Choroid plexus epithelial cell (primary cell): ENCODE measurements at regions not wholly inside any gene's neighbourhood (a gene's known extent, or its start where the extent isn't known, plus 50 kb on each side); places are given as distances from the start of the nearest gene placed in this dataset.
A peak's percentile ranks its signal among the peaks of the same experiment; 100 is the strongest.
"Not testable (repeated sequence)": the region's sequence is repeated elsewhere in the genome, so short reads cannot be mapped to it uniquely, and the experiment has no call there.

ENCODE experiments used
- DNase-seq: peaks from one replicate; pipeline ENCODE4 v3.0.0-alpha.2; 2010; ENCODE audit warnings: low read depth
- H3K4me3 ChIP-seq: 2 replicates; pipeline ENCODE4 v1.5.1; 2011; ENCODE audit warnings: low read depth, mild to moderate bottlenecking, control low read depth, low read length, moderate library complexity
- CTCF ChIP-seq: conservative IDR thresholded peaks from 2 replicates; pipeline ENCODE4 v1.5.1; 2011; ENCODE audit warnings: low read depth, mild to moderate bottlenecking, control low read depth, inconsistent platforms, low read length, moderate library complexity

GRCh38 chr17:21495281-21495680, 119.1 kb downstream of the KCNJ12 start:
- DNase-seq: no peak
- no peak overlapping the region for H3K4me3 ChIP-seq
- TF ChIP-seq CTCF: no peak

DNA sequence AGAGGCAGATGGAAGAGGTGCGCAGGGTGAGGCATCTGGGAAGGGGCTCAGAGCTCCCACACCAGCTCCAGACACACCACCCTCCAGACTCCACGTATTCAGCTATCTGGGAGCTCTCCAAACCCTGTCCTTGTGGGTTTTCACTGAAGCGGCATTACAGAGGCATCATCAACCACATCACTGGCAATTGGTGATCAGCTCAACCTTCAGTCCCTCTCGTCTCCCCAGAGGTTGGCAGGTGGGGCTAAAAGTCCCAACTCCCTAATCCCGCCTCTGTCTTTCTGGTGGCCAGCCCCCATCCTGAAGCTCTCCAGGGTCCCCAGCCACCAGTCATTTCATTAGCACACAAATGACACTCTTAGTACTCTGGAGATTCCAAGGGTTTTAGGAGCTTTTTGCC, 123.9 kb downstream of the KCNJ12 start:
- H3K4me3 ChIP-seq: no peak overlapping the region
- TF ChIP-seq CTCF: no peak
- DNase-seq: no peak

- not testable (repeated sequence) for H3K4me3 ChIP-seq, DNase-seq
Observed at GRCh38 chr17:21501927-21502700, 126.0 kb downstream of the KCNJ12 start.

DNA sequence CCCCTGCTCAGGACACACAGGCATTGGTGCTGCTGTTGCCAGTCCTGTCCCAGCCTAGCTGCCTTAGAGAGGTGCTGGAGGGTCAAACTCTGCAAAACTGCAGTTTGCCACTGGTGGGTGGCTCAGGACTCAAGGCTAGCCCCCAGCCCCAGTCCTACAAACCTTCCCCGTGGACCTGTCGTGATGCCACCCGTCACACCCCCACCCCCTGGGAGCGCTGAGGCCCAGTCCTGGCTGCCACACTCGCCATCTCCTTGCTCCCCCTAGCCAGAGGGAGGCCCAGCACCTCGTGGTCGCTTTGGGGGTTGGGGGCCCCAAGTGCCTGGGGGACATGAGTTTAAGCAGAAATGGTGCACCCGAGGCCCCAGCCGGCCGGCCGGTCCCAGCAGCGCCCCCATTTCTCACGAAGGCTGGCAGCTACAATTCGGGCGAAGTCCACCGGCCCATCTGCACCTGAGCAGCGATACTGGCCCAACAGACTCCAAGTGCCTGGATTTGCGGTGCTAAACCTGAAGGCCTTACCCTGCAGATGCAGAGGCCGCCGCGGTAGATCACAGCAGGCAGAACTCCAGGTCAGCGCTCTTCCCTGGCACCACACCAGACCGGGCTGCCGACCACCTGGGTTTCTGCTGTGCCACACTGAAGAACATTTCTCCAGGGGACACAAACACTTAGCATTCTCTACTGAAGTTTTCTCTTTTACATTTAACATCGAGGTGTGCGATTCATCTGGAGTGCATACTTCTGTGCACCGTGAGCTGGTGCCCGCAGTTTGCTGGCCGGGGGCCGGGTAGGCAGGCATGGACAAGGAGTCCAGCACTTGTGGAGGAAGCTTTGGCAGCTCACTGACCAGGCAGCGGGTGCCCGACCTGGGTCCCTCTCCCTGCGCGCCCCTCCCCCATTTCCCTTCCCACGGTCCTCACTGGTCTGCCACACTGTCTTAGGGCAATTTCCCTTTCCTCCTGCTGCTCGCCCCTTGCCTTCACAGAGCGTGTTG, 130.0 kb downstream of the KCNJ12 start:
- TF ChIP-seq CTCF: no peak
- DNase-seq: no peak
- H3K4me3 ChIP-seq: no peak overlapping the region

GRCh38 chr17:21507806-21508205, 131.6 kb downstream of the KCNJ12 start:
- H3K4me3 ChIP-seq, DNase-seq: not testable (repeated sequence)

GRCh38 chr17:21508211-21508610, 132.1 kb downstream of the KCNJ12 start:
- no peak overlapping the region for H3K4me3 ChIP-seq
- no peak for DNase-seq
- TF ChIP-seq CTCF: no peak

GRCh38 chr17:21509356-21509755, 133.2 kb downstream of the KCNJ12 start:
- H3K4me3 ChIP-seq, DNase-seq: not testable (repeated sequence)

- peak overlapping the region; percentile 66 for H3K4me3 ChIP-seq
- TF ChIP-seq CTCF: no peak
- DNase-seq: peak; percentile 33
Observed at GRCh38 chr17:21510686-21511362, 134.7 kb downstream of the KCNJ12 start.
